ENCODE measurements at regions not wholly inside any gene's neighbourhood (a gene's known extent, or its start where the extent isn't known, plus 50 kb on each side); places are given as distances from the start of the nearest gene placed in this dataset.
"Not testable (repeated sequence)": the region's sequence is repeated elsewhere in the genome, so short reads cannot be mapped to it uniquely, and the experiment has no call there.

DNA sequence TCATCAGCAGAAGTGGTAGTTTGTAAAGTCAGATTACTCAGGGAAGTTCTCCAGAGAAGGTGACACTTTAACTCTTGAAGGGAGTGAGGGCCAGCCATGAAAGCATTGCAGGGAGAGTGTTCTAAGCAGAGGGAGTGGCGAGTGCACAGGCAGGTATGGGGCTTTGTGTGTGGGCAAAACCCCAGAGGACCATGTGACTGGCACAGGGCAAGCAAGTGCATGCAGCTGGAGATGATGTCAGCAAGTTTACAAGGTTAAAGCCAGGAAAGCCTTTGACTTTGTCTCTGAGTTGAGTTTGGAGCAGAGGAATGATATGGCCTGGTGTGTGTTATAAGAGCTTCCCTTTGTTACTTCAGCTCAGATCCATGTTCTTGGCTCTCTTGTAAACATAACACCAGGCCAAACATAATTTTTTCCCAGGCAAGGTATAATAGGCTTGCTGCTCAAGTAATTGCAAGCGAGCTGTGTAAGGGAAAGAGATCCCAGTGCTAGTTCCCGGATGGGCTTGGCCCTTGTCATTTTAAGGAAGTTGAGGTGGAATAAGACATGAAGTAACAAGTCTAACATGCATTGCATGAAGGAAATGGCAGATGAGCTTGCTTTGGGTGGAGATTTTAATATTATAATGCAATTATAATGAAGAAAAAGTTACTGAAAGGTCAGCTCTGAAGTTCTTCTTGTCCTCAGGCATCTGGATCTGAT lies 341.1 kb upstream of the LRRC3B start:
- no peaks in the 10 kb centered on the region for H3K27me3 ChIP-seq
- intact Hi-C loops (cut with DNase I; ENCODE audit: low total_unique reads), result no loop called here
- TF ChIP-seq, protein P1, sequence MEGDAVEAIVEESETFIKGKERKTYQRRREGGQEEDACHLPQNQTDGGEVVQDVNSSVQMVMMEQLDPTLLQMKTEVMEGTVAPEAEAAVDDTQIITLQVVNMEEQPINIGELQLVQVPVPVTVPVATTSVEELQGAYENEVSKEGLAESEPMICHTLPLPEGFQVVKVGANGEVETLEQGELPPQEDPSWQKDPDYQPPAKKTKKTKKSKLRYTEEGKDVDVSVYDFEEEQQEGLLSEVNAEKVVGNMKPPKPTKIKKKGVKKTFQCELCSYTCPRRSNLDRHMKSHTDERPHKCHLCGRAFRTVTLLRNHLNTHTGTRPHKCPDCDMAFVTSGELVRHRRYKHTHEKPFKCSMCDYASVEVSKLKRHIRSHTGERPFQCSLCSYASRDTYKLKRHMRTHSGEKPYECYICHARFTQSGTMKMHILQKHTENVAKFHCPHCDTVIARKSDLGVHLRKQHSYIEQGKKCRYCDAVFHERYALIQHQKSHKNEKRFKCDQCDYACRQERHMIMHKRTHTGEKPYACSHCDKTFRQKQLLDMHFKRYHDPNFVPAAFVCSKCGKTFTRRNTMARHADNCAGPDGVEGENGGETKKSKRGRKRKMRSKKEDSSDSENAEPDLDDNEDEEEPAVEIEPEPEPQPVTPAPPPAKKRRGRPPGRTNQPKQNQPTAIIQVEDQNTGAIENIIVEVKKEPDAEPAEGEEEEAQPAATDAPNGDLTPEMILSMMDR (IDR thresholded peaks at IDR 0.05), result no peak
- TF ChIP-seq POLR2A (IDR thresholded peaks at IDR 0.05), result no peak
- no peaks in the 10 kb centered on the region for H3K9me3 ChIP-seq
- DNase-seq, result no peak
- 86 to 91% methylated on average over 3 of the region's 3 CpGs for WGBS, 2 donors
- no peaks in the 10 kb centered on the region for H3K36me3 ChIP-seq (ENCODE audit: low read depth, missing control alignments)
- H3K4me3 ChIP-seq, result no peak overlapping the region
- H3K27ac ChIP-seq, result no peak overlapping the region
- H3K4me1 ChIP-seq, result no peaks in the 10 kb centered on the region

DNA sequence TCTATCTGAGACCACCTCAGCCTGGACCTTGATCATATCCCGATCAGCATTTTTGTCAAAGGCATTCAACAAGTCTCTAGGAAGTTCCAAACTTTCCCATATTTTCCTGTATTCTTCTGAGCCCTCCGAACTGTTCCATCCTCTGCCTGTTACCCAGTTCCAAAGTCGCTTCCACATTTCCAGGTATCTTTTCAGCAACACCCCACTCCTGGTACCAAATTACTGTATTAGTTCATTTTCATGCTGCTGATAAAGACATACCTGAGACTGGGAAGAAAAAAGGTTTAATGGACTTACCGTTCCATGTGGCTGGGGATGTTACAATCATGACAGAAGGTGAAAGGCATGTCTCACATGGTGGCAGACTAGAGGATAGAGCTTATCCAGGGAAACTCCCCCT lies 338.1 kb upstream of the LRRC3B start:
- intact Hi-C loops (cut with DNase I; ENCODE audit: low total_unique reads); DNase-seq; H3K4me1 ChIP-seq; H3K27me3 ChIP-seq; H3K27ac ChIP-seq; H3K4me3 ChIP-seq; H3K9me3 ChIP-seq; H3K36me3 ChIP-seq (ENCODE audit: low read depth, missing control alignments): not testable (repeated sequence)
- 84 to 93% methylated on average over 4 of the region's 4 CpGs for WGBS, 2 donors

DNA sequence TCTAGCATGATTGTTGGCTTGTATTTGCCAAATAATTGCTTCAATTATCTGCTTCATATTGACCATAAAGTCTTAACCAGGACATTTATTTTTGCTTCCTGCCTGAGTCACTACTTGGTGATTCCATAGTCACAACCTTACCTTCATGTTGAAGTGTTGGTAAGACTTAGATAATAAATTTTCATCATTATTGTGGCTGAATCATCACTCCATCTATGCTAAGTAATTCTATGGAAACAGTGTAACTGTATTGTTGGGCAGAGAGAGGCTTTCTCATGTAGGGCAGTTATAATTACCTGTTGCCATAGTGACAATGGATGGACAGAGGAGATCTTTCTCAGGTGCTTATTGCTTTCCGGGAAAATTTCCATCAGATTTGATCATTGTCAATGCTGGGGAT lies 330.7 kb upstream of the LRRC3B start:
- Histone ChIP-seq H3K4me3 (no peak overlapping the region), H3K27ac (no peak overlapping the region), H3K9me3 (no peaks in the 10 kb centered on the region), H3K36me3 (ENCODE audit: low read depth, missing control alignments) (no peaks in the 10 kb centered on the region), H3K4me1 (no peaks in the 10 kb centered on the region), H3K27me3 (no peaks in the 10 kb centered on the region)
- intact Hi-C loops (cut with DNase I; ENCODE audit: low total_unique reads), result no loop called here
- WGBS, 2 donors, result 67 to 75% methylated on average over 1 of the region's 1 CpG
- TF ChIP-seq, protein P1 (IDR thresholded peaks at IDR 0.05), result no peak
- no peak for TF ChIP-seq POLR2A (IDR thresholded peaks at IDR 0.05)
- DNase-seq, result no peak

DNA sequence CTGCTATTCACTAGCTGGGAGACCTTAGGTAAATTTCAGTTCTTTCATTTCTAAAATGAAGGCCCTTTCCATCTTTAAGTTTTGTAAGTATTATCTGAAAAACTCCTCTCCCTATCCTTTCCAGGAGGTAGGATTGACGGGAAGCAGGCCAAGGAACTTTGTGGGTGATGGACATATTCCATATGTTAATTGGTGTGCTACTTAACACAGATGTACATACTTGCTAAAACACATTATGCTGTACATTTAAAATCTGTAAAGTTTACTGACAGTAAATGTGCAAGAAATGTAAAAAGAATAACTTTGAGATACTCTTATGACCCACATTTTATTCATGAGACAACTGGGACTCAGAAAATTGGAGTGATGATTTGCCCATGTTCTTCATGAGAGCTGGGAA lies 329.8 kb upstream of the LRRC3B start:
- Histone ChIP-seq H3K4me1 (no peaks in the 10 kb centered on the region), H3K4me3 (no peak overlapping the region), H3K27me3 (no peaks in the 10 kb centered on the region), H3K36me3 (ENCODE audit: low read depth, missing control alignments) (no peaks in the 10 kb centered on the region), H3K27ac (no peak overlapping the region), H3K9me3 (no peaks in the 10 kb centered on the region)
- intact Hi-C loops (cut with DNase I; ENCODE audit: low total_unique reads), result no loop called here
- no peak for DNase-seq
- TF ChIP-seq, protein P1 (IDR thresholded peaks at IDR 0.05), result no peak
- no peak for TF ChIP-seq POLR2A (IDR thresholded peaks at IDR 0.05)
- WGBS, 2 donors, result 40 to 58% methylated on average over 1 of the region's 1 CpG

DNA sequence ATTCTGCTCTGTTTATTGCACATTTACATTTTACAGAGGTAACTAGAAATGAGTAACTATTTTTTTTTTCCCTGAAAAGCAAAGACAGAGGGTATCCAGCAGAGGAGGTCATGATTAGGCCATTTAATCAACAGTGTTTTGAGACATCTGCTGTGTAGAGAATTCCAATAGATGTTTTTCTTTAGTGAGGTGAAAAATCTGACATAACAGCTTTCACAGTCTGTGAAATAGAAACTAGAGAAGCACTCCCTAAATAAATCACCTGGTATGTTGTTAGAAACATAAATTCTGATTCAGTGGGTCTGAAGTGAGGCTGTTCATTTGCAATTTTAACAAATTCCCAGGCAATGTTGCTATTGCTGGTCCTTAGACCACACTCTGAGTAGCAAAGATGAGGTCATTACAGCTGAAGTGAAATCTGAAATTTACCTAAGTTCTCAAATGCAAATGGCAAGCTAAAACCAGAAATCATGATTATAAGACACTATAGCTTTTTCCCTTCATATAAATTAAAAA lies 329.2 kb upstream of the LRRC3B start:
- Histone ChIP-seq H3K27ac (no peak overlapping the region), H3K9me3 (no peaks in the 10 kb centered on the region), H3K4me1 (no peaks in the 10 kb centered on the region), H3K36me3 (ENCODE audit: low read depth, missing control alignments) (no peaks in the 10 kb centered on the region), H3K27me3 (no peaks in the 10 kb centered on the region), H3K4me3 (no peak overlapping the region)
- no peak for TF ChIP-seq POLR2A (IDR thresholded peaks at IDR 0.05)
- TF ChIP-seq, protein P1 (IDR thresholded peaks at IDR 0.05), result no peak
- DNase-seq, result no peak
- intact Hi-C loops (cut with DNase I; ENCODE audit: low total_unique reads), result no loop called here

All from testis (tissue), 2 donors.